Kidney epithelial cell (primary cell): ENCODE measurements at regions not wholly inside any gene's neighbourhood (a gene's known extent, or its start where the extent isn't known, plus 50 kb on each side); places are given as distances from the start of the nearest gene placed in this dataset.

Experiments
- DNase-seq: peaks from one replicate; pipeline ENCODE4 v3.0.0-alpha.2; 2010; ENCODE audit warnings: low read depth
- H3K27me3 ChIP-seq: 2 replicates; pipeline ENCODE4 v1.6.0; 2011; ENCODE audit warnings: low read length; ENCODE audit not compliant: control insufficient read depth, insufficient read depth
- H3K36me3 ChIP-seq: 2 replicates; pipeline ENCODE4 v1.5.1; 2011; ENCODE audit warnings: low read length; ENCODE audit not compliant: control insufficient read depth, insufficient read depth
- H3K4me3 ChIP-seq: 2 replicates; pipeline ENCODE4 v1.5.1; 2011; ENCODE audit warnings: low read depth, mild to moderate bottlenecking, control low read depth, low read length
- TF ChIP-seq, protein P1 (sequence below): IDR thresholded peaks from 2 replicates; pipeline ENCODE4 v1.5.1; 2011; ENCODE audit warnings: mild to moderate bottlenecking, moderate library complexity, low read length, control low read depth, inconsistent platforms; ENCODE audit not compliant: insufficient read depth, poor library complexity, severe bottlenecking

DNA sequence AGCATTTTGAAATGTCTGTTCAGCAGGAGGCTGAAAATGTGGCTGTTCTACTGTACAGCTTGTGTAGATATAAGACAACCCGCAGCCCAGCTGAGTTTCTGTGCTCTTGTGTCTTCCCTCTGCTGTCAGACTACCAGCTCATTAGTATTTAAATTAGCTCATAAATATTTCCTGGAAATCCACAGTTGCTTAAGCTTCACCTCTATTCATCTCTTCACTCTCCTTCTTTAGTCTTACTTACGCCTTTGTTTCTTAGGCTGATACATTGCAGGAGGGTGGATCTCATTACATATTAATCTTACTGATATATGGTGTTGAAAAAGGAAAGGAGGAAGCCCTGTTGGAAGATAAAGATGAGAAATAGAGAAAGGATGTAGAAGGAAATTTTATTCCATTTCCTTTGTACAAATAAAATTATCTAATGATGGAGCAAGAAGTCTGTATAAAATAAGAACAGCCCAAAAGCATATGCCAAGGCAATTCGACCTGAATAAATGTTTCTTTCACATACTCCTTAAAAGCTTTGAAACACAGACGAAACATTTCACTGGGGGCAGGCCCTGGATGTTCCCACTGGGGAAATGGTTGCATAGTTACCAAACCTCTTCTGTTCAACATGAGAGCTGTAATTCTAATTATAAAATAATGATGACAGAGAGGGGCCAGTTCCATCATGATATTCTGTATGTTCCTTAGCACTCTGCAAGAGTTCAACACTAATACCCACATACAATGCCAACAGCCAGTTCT lies 111.8 kb upstream of the APC start:
- Histone ChIP-seq H3K36me3 (no peaks in the 10 kb centered on the region), H3K27me3 (no peaks in the 10 kb centered on the region), H3K4me3 (no peak overlapping the region)
- TF ChIP-seq, protein P1, sequence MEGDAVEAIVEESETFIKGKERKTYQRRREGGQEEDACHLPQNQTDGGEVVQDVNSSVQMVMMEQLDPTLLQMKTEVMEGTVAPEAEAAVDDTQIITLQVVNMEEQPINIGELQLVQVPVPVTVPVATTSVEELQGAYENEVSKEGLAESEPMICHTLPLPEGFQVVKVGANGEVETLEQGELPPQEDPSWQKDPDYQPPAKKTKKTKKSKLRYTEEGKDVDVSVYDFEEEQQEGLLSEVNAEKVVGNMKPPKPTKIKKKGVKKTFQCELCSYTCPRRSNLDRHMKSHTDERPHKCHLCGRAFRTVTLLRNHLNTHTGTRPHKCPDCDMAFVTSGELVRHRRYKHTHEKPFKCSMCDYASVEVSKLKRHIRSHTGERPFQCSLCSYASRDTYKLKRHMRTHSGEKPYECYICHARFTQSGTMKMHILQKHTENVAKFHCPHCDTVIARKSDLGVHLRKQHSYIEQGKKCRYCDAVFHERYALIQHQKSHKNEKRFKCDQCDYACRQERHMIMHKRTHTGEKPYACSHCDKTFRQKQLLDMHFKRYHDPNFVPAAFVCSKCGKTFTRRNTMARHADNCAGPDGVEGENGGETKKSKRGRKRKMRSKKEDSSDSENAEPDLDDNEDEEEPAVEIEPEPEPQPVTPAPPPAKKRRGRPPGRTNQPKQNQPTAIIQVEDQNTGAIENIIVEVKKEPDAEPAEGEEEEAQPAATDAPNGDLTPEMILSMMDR = no peak
- DNase-seq = no peak

DNA sequence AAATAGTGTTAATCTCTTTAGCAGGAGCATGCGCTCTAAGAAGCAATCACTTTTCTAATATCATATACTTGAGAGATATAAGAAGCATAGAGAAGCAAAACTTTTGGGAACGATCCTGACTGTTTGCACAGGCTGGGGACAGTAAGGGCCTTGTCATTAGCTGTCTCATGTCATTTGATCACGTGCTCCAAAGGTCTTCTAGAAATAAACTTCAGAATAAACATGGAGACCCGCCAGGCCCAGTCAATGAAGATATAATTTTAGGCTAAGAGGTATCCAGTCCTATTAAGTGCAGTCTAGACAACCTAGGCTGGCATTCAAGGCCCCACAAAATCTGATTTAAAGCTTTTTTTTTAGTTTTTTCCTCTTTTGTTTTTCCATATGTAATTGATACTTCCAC lies 111.0 kb upstream of the APC start:
- no peak for DNase-seq
- TF ChIP-seq, protein P1 = no peak
- H3K4me3 ChIP-seq = no peak overlapping the region
- H3K36me3 ChIP-seq = no peaks in the 10 kb centered on the region
- no peaks in the 10 kb centered on the region for H3K27me3 ChIP-seq

DNA sequence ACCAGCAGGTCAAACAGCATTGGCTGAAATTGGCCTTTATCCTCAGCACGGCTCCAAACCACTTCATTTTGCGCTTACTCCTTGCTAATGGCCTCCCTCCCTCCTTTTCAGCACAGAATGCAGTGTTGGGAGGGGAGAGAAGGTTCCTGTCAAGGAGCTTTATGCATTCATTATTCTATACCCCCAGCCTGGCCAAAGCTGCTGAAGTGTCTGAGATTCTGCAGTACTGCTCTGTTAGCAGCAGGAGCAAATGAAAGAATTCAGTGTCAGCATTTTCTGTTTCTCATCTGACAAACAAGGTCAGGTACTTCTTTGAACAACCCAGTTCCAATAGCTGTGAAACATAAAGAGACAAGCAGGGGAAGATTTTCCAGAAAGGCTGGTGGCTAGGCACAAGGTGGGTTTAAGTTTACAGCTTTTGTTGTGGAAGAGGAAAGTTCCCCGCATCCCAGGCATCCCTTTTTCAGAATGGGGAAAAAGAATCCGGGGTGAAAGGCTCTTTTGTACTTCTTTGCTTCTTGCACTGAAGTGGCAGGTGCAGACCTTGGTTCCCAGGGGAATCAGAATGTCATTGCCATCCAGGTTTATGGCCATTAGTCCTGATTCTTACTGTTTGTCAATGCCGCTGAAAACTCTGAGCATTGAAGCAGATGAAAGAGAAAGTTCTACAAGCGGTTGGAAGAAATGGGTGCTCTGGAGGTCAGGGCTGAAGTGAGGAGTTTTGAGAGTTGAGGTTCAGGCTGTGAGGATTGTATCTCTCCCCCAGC lies 109.3 kb upstream of the APC start:
- Histone ChIP-seq H3K4me3 (no peak overlapping the region), H3K36me3 (no peaks in the 10 kb centered on the region), H3K27me3 (no peaks in the 10 kb centered on the region)
- TF ChIP-seq, protein P1 = no peak
- no peak for DNase-seq

DNA sequence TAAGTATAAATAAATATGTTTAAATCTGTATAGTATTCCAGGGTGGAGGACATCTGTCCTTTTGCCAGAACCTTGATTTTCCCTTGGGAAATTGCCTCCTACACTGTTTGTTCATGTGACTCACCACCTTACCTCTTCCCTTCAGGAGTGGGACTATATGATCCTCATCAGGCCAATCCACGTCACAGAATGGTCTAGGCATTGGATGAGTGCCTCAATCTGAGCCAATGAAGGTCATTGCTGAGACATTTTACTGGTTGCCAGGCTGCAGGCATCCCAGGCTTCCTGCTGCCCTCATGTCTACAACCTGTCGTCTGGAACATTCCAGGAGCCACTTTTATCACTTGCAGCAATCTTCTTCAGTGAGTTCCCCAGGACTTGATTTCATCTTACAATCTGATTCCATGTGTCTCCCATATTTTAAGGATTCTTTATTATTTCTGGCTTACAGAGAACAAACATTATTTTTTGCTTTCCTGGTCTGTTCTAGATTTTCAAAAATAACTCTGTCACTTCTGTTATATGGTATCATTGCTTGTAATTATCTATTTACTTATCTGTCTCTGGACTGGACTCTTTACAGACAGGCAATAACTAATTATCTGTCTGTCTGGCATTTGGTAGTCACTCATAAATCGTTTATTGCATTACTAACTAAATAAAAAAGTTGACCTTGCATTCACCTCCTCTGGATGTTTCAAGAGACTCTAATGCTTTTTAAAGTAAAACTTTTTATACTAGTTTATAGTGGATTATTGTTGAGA lies 107.3 kb upstream of the APC start:
- no peak overlapping the region for H3K4me3 ChIP-seq
- TF ChIP-seq, protein P1 = no peak
- no peaks in the 10 kb centered on the region for H3K36me3 ChIP-seq
- DNase-seq = no peak
- H3K27me3 ChIP-seq = no peaks in the 10 kb centered on the region

DNA sequence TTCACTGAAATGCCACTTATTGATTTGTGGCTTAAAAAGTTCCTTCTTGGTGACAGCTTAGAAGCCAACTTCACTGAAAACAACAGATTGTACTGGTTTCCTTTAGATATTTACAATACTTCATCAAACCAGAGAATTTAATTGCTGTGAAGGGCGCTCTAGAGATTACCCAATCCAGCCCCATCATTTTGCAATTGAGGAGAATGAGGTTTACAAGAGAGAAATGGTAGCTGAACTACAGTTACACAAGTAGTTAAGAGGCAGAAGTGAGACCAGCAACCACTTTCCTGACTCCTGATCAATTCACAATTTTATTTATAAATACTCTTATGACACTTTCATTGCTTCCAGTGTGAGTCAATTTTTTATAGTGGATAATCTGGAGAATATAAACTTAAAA lies 103.5 kb upstream of the APC start:
- Histone ChIP-seq H3K27me3 (no peaks in the 10 kb centered on the region), H3K36me3 (no peaks in the 10 kb centered on the region), H3K4me3 (no peak overlapping the region)
- no peak for DNase-seq
- TF ChIP-seq, protein P1 = no peak
